ENCODE measurements at regions not wholly inside any gene's neighbourhood (a gene's known extent, or its start where the extent isn't known, plus 50 kb on each side); places are given as distances from the start of the nearest gene placed in this dataset.

DNA sequence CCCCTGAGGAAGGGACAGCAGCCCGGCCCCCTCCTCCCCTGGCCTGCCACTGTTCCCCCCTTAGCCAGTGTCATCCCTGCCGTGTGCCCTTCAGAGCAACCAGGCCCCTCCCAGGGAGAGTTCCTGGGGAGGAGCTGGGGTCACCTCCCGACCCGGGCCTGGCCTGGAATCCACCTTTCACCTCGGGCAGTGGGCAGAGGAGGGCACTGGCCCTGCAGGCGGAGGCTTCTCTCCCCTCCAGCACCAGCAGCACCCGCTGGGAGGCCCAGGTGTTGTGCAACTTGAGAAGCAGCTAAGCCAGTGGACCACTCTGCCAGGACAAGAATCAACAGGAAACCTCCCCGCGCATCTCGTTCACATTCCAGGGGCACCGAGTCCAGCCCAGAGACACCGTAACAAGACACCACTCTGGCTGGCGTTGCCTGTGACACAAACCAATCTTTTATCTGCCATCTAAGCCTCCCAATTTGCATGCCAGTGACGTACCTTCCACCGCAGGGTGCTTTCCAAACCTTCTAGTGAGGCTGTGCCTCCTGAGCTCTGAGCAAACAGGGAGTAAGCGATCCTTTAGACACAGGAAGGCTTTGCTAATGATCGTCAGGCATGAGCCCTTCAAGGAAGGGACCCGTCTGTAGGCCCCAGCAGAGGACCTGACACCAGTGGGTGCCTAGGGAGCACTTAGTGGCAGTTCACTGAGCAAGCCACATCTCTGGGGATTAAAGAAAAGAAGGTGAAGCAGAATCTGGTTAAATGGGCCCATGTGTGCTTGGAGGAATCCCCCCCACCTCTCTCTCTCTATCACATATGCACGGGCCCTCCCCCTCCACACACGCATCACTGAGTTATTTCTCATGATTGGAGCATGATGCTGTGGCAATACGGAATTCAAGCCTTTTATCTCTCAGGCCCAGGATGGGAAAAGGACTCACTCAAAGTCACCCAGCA is 98.9 kb upstream of the TLE3 start:
- peak; percentile 94 for DNase-seq (ENCODE audit: low spot score)
- FAIRE-seq = peak; percentile 96

DNA sequence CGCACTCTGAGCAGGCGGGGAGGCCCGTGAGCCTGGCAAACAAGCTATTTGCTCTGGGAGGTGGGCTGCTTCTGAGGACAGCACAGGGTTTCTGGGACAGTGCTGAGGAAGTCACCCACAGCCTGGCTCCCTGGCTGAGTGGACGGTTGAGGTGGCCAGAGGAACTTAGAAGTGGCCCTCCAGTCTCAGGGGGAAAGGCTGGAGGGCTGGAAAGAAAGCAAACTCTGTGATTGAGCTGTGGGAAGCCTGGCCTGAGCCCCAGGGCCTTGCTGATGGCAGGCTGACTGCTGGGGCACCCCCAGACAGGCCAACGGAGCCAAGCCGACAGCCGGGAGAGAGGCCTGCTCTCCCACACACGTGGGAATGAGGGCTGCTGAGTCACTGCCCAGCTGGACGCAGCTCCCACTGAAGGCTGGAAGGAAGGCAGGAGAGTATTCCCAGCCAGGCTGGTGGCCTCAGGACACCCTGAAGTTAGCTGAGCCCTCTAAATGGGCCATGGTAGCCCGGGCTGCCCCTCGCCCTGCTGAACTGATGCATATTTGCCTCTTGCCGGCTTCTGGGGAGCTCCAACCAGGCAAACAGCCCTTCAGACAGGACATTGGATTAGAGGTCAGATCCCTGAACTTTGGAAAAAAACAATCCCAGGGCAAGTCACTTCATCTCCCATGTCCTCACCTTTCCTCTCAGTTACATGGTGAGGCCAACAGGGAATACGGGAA is 98.0 kb upstream of the TLE3 start:
- FAIRE-seq = peak; percentile 98
- peak; percentile 89 for DNase-seq (ENCODE audit: low spot score)

- no peak for DNase-seq (ENCODE audit: low spot score)
Observed at GRCh38 chr15:70195171-70195570, 97.5 kb upstream of the TLE3 start.

DNA sequence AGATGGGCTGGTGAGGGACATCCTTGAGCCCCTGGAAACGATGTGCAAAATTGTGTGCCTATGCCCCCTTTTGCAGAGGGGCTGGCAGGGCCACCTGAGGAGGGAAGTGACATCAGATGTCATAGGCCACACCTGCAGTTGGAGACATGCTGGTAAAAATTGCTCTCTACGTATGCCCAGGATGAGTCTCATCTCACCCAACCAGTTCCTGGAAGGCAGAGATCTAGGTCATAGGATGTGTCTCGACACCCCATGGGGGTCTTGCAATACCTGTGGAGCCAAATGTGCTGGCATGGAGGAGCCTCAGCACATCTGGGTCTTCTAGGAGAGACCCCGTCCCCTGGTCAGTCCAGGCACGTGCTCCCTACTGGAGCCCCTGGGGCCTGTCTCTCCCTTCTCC is 96.5 kb upstream of the TLE3 start:
- no peak for DNase-seq (ENCODE audit: low spot score)
- FAIRE-seq = peak; percentile 68

More at GRCh38 chr15:70195171-70195570, 97.5 kb upstream of the TLE3 start:
- peak; percentile 92 for FAIRE-seq

DNA sequence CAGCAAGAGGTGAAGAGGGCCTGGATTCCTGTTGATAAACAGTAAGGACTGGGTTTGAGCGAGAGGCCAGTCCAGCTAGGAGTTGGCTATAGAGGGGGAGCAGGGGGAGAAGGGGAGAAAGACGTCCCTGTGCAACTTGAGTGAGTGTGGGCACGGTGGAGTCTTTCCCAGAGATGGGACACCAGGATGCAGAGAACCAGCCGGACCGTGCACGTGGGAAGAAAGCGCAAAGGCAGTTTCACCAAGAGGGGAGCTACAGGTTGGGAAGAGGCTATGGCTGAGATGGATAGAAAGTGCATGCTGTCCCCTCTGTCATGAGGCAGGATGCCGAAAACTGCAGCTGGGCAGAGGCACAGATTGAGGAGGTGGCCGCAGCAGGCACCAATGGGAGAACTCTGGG is 96.0 kb upstream of the TLE3 start:
- DNase-seq (ENCODE audit: low spot score) = no peak
- peak; percentile 79 for FAIRE-seq

DNA sequence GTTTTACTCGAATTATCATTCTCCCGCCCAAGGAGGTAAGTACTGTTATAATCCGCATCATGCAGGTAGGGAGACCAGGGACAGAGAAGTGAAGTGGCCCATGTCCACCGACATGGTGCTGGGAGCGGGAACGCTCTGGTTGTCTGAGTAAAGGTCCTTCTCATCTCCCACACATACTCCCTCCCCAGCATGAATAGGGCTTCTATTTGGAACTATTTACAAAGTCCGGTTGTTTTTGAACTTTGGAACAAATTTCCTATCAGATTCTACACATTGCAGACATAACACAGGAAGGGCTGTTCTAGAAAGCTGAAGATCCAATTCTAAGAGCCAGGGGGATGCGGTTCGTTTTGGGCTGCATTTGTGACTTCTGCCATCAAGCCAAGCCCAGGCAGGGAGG is 94.8 kb upstream of the TLE3 start:
- DNase-seq (ENCODE audit: low spot score) (no peak), FAIRE-seq (no peak)

- DNase-seq (ENCODE audit: low spot score) (no peak), FAIRE-seq (no peak)
Observed at GRCh38 chr15:70192041-70192440, 94.3 kb upstream of the TLE3 start.

DNA sequence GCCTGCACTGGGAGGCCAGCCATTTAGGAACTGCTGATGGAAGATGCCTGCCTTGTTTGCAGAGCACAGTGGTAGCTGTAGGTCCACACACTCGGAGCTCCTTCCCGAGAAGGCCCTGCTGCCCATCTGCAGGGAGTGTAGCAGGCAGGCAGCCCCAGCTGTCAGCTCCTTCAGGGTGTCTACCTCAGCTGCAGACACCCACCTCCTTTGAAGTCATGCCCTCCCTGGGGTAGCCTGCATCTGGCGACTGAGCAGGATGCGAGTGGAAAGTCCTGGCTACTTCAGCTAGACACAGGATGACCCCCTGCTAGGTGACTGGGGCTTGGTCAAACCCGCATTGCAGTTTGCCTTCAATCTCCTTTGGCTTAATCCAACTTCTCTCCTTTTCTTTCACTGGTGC is 93.2 kb upstream of the TLE3 start:
- DNase-seq (ENCODE audit: low spot score) = no peak
- FAIRE-seq = no peak

GRCh38 chr15:70189826-70190695 is 92.3 kb upstream of the TLE3 start:
- no peak for FAIRE-seq
- DNase-seq (ENCODE audit: low spot score) = no peak

DNA sequence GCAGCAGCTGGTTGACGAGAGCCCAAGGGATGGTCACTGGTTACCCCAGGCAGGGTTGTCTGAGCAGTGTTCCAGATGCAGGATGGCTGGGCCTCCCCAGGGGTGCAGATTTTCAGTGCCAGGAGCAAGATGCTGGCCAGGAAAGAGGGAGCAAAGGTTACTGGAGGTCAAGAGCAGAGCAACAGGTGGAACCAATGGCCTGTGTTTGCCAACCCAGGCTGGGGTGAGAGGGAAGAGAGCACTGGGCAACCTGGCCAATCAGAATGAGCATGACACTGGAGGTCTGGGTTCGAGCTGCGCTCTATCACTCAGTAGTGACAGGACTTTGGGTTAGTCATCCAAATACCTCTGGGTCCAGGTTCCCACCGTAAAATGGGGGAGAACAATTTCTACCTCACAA is 90.6 kb upstream of the TLE3 start:
- FAIRE-seq = peak; percentile 5
- DNase-seq (ENCODE audit: low spot score) = no peak

DNA sequence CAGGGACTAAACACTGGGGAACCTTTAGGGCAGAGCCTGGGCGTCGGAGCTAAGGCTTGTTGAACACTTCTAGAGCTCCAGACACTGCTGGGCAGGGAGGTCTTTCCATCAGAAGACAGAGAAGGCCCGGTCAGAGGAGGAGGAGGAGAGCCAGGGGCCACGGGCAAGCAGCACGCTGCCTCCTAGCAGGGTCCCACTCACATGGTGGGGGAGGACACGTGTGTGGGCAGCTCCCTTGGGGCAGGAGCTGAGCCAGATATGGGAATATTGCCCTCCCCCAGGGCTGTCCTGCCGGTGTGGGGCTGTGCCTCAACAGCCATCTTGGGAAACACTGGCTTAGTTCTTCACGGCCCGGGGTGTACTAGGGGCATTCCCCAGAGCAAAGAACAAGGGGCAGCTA is 89.6 kb upstream of the TLE3 start:
- FAIRE-seq = peak; percentile 88
- DNase-seq (ENCODE audit: low spot score) = no peak

- FAIRE-seq = no peak
- DNase-seq (ENCODE audit: low spot score) = no peak
Observed at GRCh38 chr15:70186152-70186551, 88.4 kb upstream of the TLE3 start.

DNA sequence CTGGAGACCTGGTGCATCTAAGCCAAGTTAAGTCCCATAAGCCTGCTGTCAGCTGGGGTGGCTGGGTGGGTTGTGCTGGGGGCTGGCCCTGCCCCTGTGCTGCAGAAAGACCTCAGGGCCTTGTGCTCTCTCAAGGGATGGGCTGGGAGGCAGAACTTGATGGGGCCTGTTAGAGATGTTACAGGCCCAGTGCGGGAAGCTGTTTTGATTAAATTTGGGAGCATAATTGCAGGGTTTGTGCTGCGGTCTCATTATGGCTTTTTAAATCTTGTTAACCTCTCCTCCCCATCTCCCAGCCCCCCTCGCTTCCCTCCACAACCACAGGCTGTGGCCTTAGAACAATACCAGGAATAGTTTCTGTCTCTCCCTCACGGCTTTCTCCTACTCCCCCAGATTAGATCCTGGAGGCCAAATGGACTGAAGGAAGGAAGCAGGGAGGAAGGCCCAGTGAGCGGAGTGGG is 87.6 kb upstream of the TLE3 start:
- FAIRE-seq = no peak
- no peak for DNase-seq (ENCODE audit: low spot score)

DNA sequence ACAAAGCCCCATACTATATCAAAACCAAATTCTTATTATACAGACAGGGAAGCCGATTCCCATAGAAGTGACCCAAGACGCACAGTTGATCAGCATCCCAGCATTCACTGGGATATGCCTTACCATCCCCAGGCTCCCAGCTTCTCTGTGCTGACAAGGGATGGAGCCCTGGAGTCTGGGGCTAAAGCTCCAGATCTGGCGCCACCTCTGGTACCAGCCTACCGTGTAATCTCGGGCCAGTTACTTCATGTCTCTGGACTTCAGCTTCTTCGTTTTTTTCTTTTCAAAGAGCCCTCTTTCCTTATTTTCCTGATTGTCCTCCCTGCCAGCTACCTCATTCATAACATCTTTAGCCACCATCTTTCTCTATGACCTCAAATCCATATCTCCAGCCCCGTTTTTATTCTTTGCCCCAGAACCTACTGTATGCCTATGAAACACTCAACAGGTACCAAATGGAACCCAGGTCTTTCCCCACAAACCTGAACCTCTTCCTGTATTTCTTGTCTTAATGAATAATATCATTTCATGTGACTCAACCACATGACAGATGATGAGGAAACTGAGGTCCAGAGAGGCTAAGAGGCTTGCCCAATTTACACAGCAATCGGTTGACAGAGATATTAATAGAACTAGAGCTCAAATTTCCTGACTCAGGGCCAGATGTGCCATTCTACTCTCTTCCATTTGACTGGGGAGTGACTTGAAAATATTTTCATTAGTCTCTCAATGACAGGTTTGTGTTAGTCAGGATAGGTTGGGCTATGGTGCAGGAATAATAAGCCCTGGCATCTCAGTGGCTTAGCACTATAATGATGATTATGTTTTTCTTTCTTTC is 85.4 kb upstream of the TLE3 start:
- no peak for DNase-seq (ENCODE audit: low spot score)
- FAIRE-seq = no peak

GRCh38 chr15:70181626-70182255 is 84.0 kb upstream of the TLE3 start:
- DNase-seq (ENCODE audit: low spot score) (no peak), FAIRE-seq (no peak)

DNA sequence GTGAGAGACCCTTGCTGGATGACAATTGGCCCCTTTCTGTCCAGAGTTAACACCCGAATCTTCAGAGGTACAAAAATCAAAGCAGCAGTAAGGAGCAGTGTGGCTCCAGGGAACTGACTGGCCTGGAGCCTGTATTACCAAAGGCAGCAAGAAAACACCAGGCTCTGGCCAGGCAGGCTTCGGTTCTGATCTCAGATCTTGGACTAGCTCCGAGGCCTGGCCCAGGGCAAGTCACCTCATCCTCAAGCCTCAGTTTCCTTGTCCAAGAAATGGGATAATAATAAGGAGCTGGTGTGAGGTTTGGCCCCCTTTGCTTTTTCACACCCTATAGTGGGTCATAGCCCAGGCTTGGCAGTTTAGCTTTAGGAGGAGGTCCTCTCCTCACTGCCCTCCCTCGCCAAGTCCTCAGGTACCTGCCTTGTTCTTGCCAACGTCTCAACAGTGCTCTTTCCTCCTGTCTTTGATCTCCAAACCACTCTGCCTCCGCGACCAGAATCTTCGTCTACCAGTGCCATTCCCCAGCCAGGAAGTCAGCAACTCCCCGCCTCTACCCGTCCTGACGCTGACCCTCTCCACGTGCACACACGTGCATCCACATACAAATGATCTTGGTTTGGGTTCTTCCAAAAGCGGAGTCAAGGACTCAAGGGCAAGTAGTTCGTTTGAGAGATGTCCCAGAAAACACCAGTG is 82.6 kb upstream of the TLE3 start:
- FAIRE-seq = peak; percentile 59

GRCh38 chr15:70179309-70179892 is 81.7 kb upstream of the TLE3 start:
- DNase-seq (ENCODE audit: low spot score) (no peak), FAIRE-seq (no peak)

More for the DNA sequence above, 82.6 kb upstream of the TLE3 start:
- DNase-seq (ENCODE audit: low spot score) = no peak

DNA sequence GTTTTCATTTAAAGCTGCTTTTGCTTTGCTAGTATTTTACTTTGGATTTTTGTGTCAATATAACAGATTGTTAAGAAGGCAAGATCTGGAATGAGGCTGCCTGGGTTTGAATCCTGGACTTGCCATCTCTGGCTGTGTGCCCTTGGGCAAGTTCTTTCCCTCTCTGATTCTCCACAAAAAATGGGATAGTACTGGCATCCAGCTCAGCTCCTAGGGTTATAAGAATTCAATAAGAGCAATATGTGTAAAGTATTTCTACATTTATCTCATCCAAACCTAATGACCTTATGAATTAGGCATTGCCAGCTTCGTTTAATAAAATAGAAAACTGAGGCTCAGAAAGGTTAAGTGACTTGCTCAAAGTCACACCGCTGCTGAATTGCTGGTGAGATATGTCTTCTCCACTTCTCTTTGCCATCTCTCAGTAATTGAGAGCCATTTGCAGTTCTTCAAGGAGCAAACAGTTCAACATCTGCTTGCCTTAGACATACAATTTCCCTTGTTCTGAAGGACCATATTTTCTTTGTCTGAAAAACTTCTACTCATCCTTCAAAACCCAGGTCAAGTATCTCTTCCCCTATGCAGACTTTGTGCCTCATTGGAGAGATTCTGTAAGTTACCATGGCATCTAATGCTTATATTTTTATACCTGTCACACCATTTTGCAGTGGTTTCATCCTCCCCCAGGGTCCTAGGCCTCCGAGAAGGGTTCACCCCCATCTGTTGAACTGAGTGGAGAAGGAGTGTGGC is 80.8 kb upstream of the TLE3 start:
- DNase-seq (ENCODE audit: low spot score) = no peak
- FAIRE-seq = peak; percentile 13
